Stimulated activated effector memory CD8-positive, alpha-beta T cell treated with anti-CD3 and anti-CD28 coated beads, Interleukin-12 subunit alpha, Interleukin-12 subunit beta, amount 100 ng/mL, for 72 hours (primary cell): ENCODE measurements at regions not wholly inside any gene's neighbourhood (a gene's known extent, or its start where the extent isn't known, plus 50 kb on each side); places are given as distances from the start of the nearest gene placed in this dataset.

Experiments
- ATAC-seq: fragments of 150-1000 bp; cut with Tn5 transposase; 2 replicates; pipeline ENCODE4 v1.10.0; 2021
- DNase-seq, 2 donors: peaks; one replicate each; pipeline ENCODE4 v3.0.0; 2021 to 2022; ENCODE audit warnings: low spot score in 2 of 2
- H3K27ac Mint-ChIP-seq: one replicate; pipeline ENCODE4 v1.8.0; 2022; ENCODE audit warnings: mild to moderate bottlenecking, mixed read lengths
- H3K36me3 Mint-ChIP-seq: one replicate; pipeline ENCODE4 v1.8.0; 2022; ENCODE audit warnings: mild to moderate bottlenecking, mixed read lengths
- H3K4me1 Mint-ChIP-seq: one replicate; pipeline ENCODE4 v1.8.0; 2022; ENCODE audit warnings: mixed read lengths
- H3K4me3 Mint-ChIP-seq: one replicate; pipeline ENCODE4 v1.8.0; 2022; ENCODE audit warnings: mild to moderate bottlenecking, mixed read lengths
- H3K9me3 Mint-ChIP-seq: one replicate; pipeline ENCODE4 v1.8.0; 2022; ENCODE audit warnings: mixed read lengths

- no peak for DNase-seq
- H3K9me3 Mint-ChIP-seq: no peaks in the 10 kb centered on the region
- H3K4me1 Mint-ChIP-seq: peaks cover 9% of the 10 kb centered on the region
- ATAC-seq: no peak
- H3K4me3 Mint-ChIP-seq: no peak overlapping the region
- no peaks in the 10 kb centered on the region for H3K36me3 Mint-ChIP-seq
- H3K27ac Mint-ChIP-seq: no peak overlapping the region
Observed at GRCh38 chr2:47274054-47274782, 94.9 kb upstream of the EPCAM start.

GRCh38 chr2:47272905-47273758 lies 96.0 kb upstream of the EPCAM start:
- ATAC-seq: no peak
- H3K36me3 Mint-ChIP-seq: no peaks in the 10 kb centered on the region
- H3K4me3 Mint-ChIP-seq: peak overlapping the region; percentile 61
- H3K27ac Mint-ChIP-seq: no peak overlapping the region
- DNase-seq: no peak
- no peaks in the 10 kb centered on the region for H3K9me3 Mint-ChIP-seq
- H3K4me1 Mint-ChIP-seq: peaks cover 9% of the 10 kb centered on the region

- Mint-ChIP-seq H3K36me3 (no peaks in the 10 kb centered on the region), H3K9me3 (no peaks in the 10 kb centered on the region), H3K27ac (peak overlapping the region; percentile 72), H3K4me3 (peak overlapping the region; percentile 61), H3K4me1 (peaks cover 9% of the 10 kb centered on the region)
- peak; percentile 82 for ATAC-seq
- peak; percentile 66 to 80 for DNase-seq
Observed at GRCh38 chr2:47272031-47272864, 95.9 kb upstream of the CALM2 start.

GRCh38 chr2:47271054-47272000 lies 95.0 kb upstream of the CALM2 start:
- Mint-ChIP-seq H3K36me3 (no peaks in the 10 kb centered on the region), H3K9me3 (no peaks in the 10 kb centered on the region), H3K4me3 (no peak overlapping the region), H3K27ac (no peak overlapping the region), H3K4me1 (peaks cover 9% of the 10 kb centered on the region)
- ATAC-seq: no peak
- DNase-seq: no peak

GRCh38 chr2:47270421-47270820 lies 94.1 kb upstream of the CALM2 start:
- H3K27ac Mint-ChIP-seq: no peak overlapping the region

GRCh38 chr2:47269316-47270232 lies 93.3 kb upstream of the CALM2 start:
- H3K27ac Mint-ChIP-seq: no peak overlapping the region
- H3K9me3 Mint-ChIP-seq: no peaks in the 10 kb centered on the region
- H3K4me3 Mint-ChIP-seq: no peak overlapping the region
- H3K4me1 Mint-ChIP-seq: peaks cover 9% of the 10 kb centered on the region
- no peaks in the 10 kb centered on the region for H3K36me3 Mint-ChIP-seq
- ATAC-seq (no peak), DNase-seq (no peak)

More at GRCh38 chr2:47270421-47270820, 94.1 kb upstream of the CALM2 start:
- no peaks in the 10 kb centered on the region for H3K36me3 Mint-ChIP-seq
- DNase-seq: no peak
- peaks cover 9% of the 10 kb centered on the region for H3K4me1 Mint-ChIP-seq
- no peak overlapping the region for H3K4me3 Mint-ChIP-seq
- ATAC-seq: no peak
- H3K9me3 Mint-ChIP-seq: no peaks in the 10 kb centered on the region

- H3K36me3 Mint-ChIP-seq: no peaks in the 10 kb centered on the region
- H3K9me3 Mint-ChIP-seq: no peaks in the 10 kb centered on the region
- H3K27ac Mint-ChIP-seq: no peak overlapping the region
- H3K4me3 Mint-ChIP-seq: no peak overlapping the region
- H3K4me1 Mint-ChIP-seq: peaks cover 9% of the 10 kb centered on the region
- no peak for ATAC-seq
- no peak for DNase-seq
Observed at GRCh38 chr2:47267711-47268086, 91.4 kb upstream of the CALM2 start.

- no peaks in the 10 kb centered on the region for H3K36me3 Mint-ChIP-seq
Observed at GRCh38 chr2:47266939-47267710, 90.8 kb upstream of the CALM2 start.

GRCh38 chr2:47265751-47266231 lies 89.5 kb upstream of the CALM2 start:
- H3K4me1 Mint-ChIP-seq: no peaks in the 10 kb centered on the region
- DNase-seq: no peak
- no peak overlapping the region for H3K4me3 Mint-ChIP-seq
- H3K36me3 Mint-ChIP-seq: no peaks in the 10 kb centered on the region
- H3K9me3 Mint-ChIP-seq: no peaks in the 10 kb centered on the region
- ATAC-seq: no peak
- H3K27ac Mint-ChIP-seq: no peak overlapping the region

More at GRCh38 chr2:47266939-47267710, 90.8 kb upstream of the CALM2 start:
- no peak overlapping the region for H3K4me3 Mint-ChIP-seq
- ATAC-seq (no peak), DNase-seq (no peak)
- no peaks in the 10 kb centered on the region for H3K9me3 Mint-ChIP-seq
- H3K27ac Mint-ChIP-seq: no peak overlapping the region
- H3K4me1 Mint-ChIP-seq: peaks cover 5% of the 10 kb centered on the region

- Mint-ChIP-seq H3K9me3 (no peaks in the 10 kb centered on the region), H3K36me3 (no peaks in the 10 kb centered on the region), H3K4me3 (no peak overlapping the region), H3K27ac (no peak overlapping the region), H3K4me1 (no peaks in the 10 kb centered on the region)
- no peak for DNase-seq
- no peak for ATAC-seq
Observed at GRCh38 chr2:47265158-47265557, 88.8 kb upstream of the CALM2 start.

- Mint-ChIP-seq H3K9me3 (no peaks in the 10 kb centered on the region), H3K4me1 (no peaks in the 10 kb centered on the region), H3K4me3 (no peak overlapping the region), H3K27ac (no peak overlapping the region), H3K36me3 (no peaks in the 10 kb centered on the region)
- no peak for DNase-seq
- ATAC-seq: no peak
Observed at GRCh38 chr2:47264686-47265085, 88.4 kb upstream of the CALM2 start.

- DNase-seq: no peak
- Mint-ChIP-seq H3K4me3 (no peak overlapping the region), H3K4me1 (no peaks in the 10 kb centered on the region), H3K36me3 (no peaks in the 10 kb centered on the region), H3K27ac (no peak overlapping the region), H3K9me3 (no peaks in the 10 kb centered on the region)
- ATAC-seq: no peak
Observed at GRCh38 chr2:47264143-47264542, 87.8 kb upstream of the CALM2 start.

- DNase-seq (no peak), ATAC-seq (no peak)
- H3K27ac Mint-ChIP-seq: no peak overlapping the region
- H3K4me1 Mint-ChIP-seq: no peaks in the 10 kb centered on the region
- no peak overlapping the region for H3K4me3 Mint-ChIP-seq
- H3K36me3 Mint-ChIP-seq: no peaks in the 10 kb centered on the region
- H3K9me3 Mint-ChIP-seq: no peaks in the 10 kb centered on the region
Observed at GRCh38 chr2:47262657-47263056, 86.3 kb upstream of the CALM2 start.
